ENCODE measurements at regions not wholly inside any gene's neighbourhood (a gene's known extent, or its start where the extent isn't known, plus 50 kb on each side); places are given as distances from the start of the nearest gene placed in this dataset.

- no peak for DNase-seq
These were observed 651.6 kb downstream of the HTR1A start for GRCh38 chr5:63310644-63311043.

- no peak for DNase-seq
These were observed 655.3 kb downstream of the HTR1A start for GRCh38 chr5:63306909-63307308.

GRCh38 chr5:63293317-63293716 lies 668.9 kb downstream of the HTR1A start:
- DNase-seq = no peak

GRCh38 chr5:63286724-63287123 lies 675.5 kb downstream of the HTR1A start:
- no peak for DNase-seq

- DNase-seq = no peak
These were observed 684.8 kb downstream of the LRRC70 start for GRCh38 chr5:63263411-63263810.

- DNase-seq = no peak
These were observed 683.8 kb downstream of the LRRC70 start for GRCh38 chr5:63262185-63262981.

- no peak for DNase-seq
These were observed 683.1 kb downstream of the LRRC70 start for GRCh38 chr5:63261695-63262094.

GRCh38 chr5:63255594-63255993 lies 677.0 kb downstream of the LRRC70 start:
- DNase-seq = no peak

GRCh38 chr5:63250939-63251338 lies 672.3 kb downstream of the LRRC70 start:
- no peak for DNase-seq

- no peak for DNase-seq
These were observed 671.3 kb downstream of the LRRC70 start for GRCh38 chr5:63249960-63250359.

- DNase-seq = no peak
These were observed 669.0 kb downstream of the LRRC70 start for GRCh38 chr5:63247651-63248050.

GRCh38 chr5:63245271-63245670 lies 666.7 kb downstream of the LRRC70 start:
- no peak for DNase-seq

GRCh38 chr5:63240063-63240755 lies 661.6 kb downstream of the LRRC70 start:
- DNase-seq = no peak

GRCh38 chr5:63233911-63234310 lies 655.3 kb downstream of the LRRC70 start:
- DNase-seq = no peak

- no peak for DNase-seq
These were observed 654.7 kb downstream of the LRRC70 start for GRCh38 chr5:63233361-63233760.

- no peak for DNase-seq
These were observed 652.1 kb downstream of the LRRC70 start for GRCh38 chr5:63230754-63231153.

- no peak for DNase-seq
These were observed 649.5 kb downstream of the LRRC70 start for GRCh38 chr5:63228154-63228553.

GRCh38 chr5:63220244-63220643 lies 641.6 kb downstream of the LRRC70 start:
- no peak for DNase-seq

- DNase-seq = no peak
These were observed 638.8 kb downstream of the LRRC70 start for GRCh38 chr5:63217422-63217821.

- DNase-seq = no peak
These were observed 634.6 kb downstream of the LRRC70 start for GRCh38 chr5:63213256-63213655.

GRCh38 chr5:63211448-63212132 lies 633.0 kb downstream of the LRRC70 start:
- no peak for DNase-seq

- DNase-seq = no peak
These were observed 627.4 kb downstream of the LRRC70 start for GRCh38 chr5:63205976-63206375.

GRCh38 chr5:63201738-63202137 lies 623.1 kb downstream of the LRRC70 start:
- no peak for DNase-seq

- DNase-seq = no peak
These were observed 615.5 kb downstream of the LRRC70 start for GRCh38 chr5:63194126-63194525.

All from hematopoietic multipotent progenitor cell treated with erythropoietin and hydrocortisone succinate and interleukin-3 and kit ligand, for 6 days (in vitro differentiated cells).